A549 (cell line): ENCODE measurements at regions not wholly inside any gene's neighbourhood (a gene's known extent, or its start where the extent isn't known, plus 50 kb on each side); places are given as distances from the start of the nearest gene placed in this dataset.

Source experiments
- ATAC-seq, 2 experiments: fragments of 200-7000 bp in 1 of 2; fragments of >200 bp in 1 of 2; cut with Nextera tagmentation in 1 of 2; cut with Tn5 transposase in 1 of 2; 3 replicates each; pipeline versions ENCODE4 v1.8.0 to v1.9.1; 2018 to 2020; ENCODE audit warnings: mild to moderate bottlenecking in 1 of 2, moderate library complexity in 1 of 2
- CTCF ChIA-PET: fragments of 300-600 bp; sonication (Branson Sonifier 250); formaldehyde crosslinking; extraction: SDS; loops from one replicate; lab custom pipeline; 2021; ENCODE audit warnings: antibody characterized with exemption, inconsistent platforms; lab: Yijun Ruan, JAX
- POLR2A ChIA-PET: fragments of 350-600 bp; formaldehyde crosslinking; extraction: SDS; loops from one replicate; lab custom pipeline; 2021; ENCODE audit warnings: antibody characterized with exemption, inconsistent platforms; lab: Yijun Ruan, JAX
- DNase-seq, 2 experiments: peaks; one replicate each; pipeline versions ENCODE4 v3.0.0 to v3.0.0-alpha.2; 2011 to 2016; ENCODE audit warnings: low read depth in 1 of 2, low spot score in 1 of 2
- FAIRE-seq: peaks from 2 replicates; lab custom pipeline; 2011; peaks lifted over from hg19 to GRCh38; lab: Jason Lieb, UNC
- H3K27ac ChIP-seq, 2 experiments: fragments of >200 bp; sonication (Bioruptor Twin); formaldehyde crosslinking; 3 replicates each; pipeline ENCODE4 v1.5.1; 2016 to 2017
- H3K4me1 ChIP-seq: fragments of >200 bp; sonication (Bioruptor Twin); formaldehyde crosslinking; 3 replicates; pipeline ENCODE4 v1.6.1; 2016
- H3K4me2 ChIP-seq: fragments of >200 bp; sonication (Bioruptor Twin); formaldehyde crosslinking; 3 replicates; pipeline ENCODE4 v1.6.1; 2016
- H3K4me3 ChIP-seq: fragments of >200 bp; sonication (Bioruptor Twin); formaldehyde crosslinking; 3 replicates; pipeline ENCODE4 v1.5.1; 2016
- H3K9me3 ChIP-seq: fragments of >200 bp; sonication (Bioruptor Twin); formaldehyde crosslinking; 3 replicates; pipeline ENCODE4 v1.6.1; 2016
- BHLHE40 ChIP-seq: IDR thresholded peaks from 2 replicates; pipeline ENCODE4 v1.6.1; 2012; ENCODE audit warnings: low read depth, low read length, inconsistent platforms
- CBX2 ChIP-seq: fragments of 200-600 bp; sonication (generic); IDR thresholded peaks from 2 replicates; pipeline ENCODE4 v1.6.1; 2016; ENCODE audit warnings: low read depth, mild to moderate bottlenecking, borderline replicate concordance
- CBX8 ChIP-seq: fragments of 200-600 bp; sonication (generic); IDR thresholded peaks from 2 replicates; pipeline ENCODE4 v1.6.1; 2016
- CEBPB ChIP-seq, 2 experiments: fragments of >200 bp in 1 of 2; sonication (Bioruptor Twin) in 1 of 2; formaldehyde crosslinking in 1 of 2; IDR thresholded peaks; 2 replicates each; pipeline ENCODE4 v1.6.1; 2012 to 2016
- E2F6 ChIP-seq: IDR thresholded peaks from 2 replicates; pipeline ENCODE4 v1.6.1; 2012; ENCODE audit warnings: low read depth, borderline replicate concordance
- EHMT2 ChIP-seq: fragments of 200-600 bp; sonication (generic); IDR thresholded peaks from 2 replicates; pipeline ENCODE4 v1.6.1; 2016; ENCODE audit warnings: antibody characterized with exemption, low read depth, mild to moderate bottlenecking, moderate library complexity
- ESRRA ChIP-seq: fragments of 150-350 bp; IDR thresholded peaks from 2 replicates; pipeline ENCODE4 v1.6.1; 2014; ENCODE audit warnings: mild to moderate bottlenecking, low read length, borderline replicate concordance
- FOSL2 ChIP-seq, 2 experiments: fragments of 450-650 bp in 1 of 2; fragments of >200 bp in 1 of 2; sonication (Bioruptor Twin) in 1 of 2; formaldehyde crosslinking; IDR thresholded peaks; 2 replicates each; pipeline versions ENCODE4 v1.5.0 to v1.6.1; 2016 to 2020; ENCODE audit warnings: mild to moderate bottlenecking in 1 of 2, moderate library complexity in 1 of 2
- FOXS1 ChIP-seq: fragments of 250-450 bp; sonication (Bioruptor Pico); IDR thresholded peaks from 2 replicates; pipeline ENCODE4 v1.5.0; 2020; ENCODE audit warnings: mild to moderate bottlenecking, moderate library complexity
- HOXA7 ChIP-seq: fragments of 250-450 bp; sonication (Bioruptor Pico); IDR thresholded peaks from 2 replicates; pipeline ENCODE4 v1.5.0; 2020; ENCODE audit warnings: mild to moderate bottlenecking, moderate library complexity
- HOXB13 ChIP-seq: fragments of 250-450 bp; sonication (Bioruptor Pico); IDR thresholded peaks from 2 replicates; pipeline ENCODE4 v1.5.0; 2020; ENCODE audit warnings: low read depth, mild to moderate bottlenecking, moderate library complexity
- KDM1A ChIP-seq: fragments of 200-600 bp; sonication (generic); IDR thresholded peaks from 2 replicates; pipeline ENCODE4 v1.6.1; 2016; ENCODE audit warnings: low read depth, mild to moderate bottlenecking
- KDM5A ChIP-seq: fragments of 200-600 bp; sonication (generic); IDR thresholded peaks from 2 replicates; pipeline ENCODE4 v1.6.1; 2016; ENCODE audit warnings: antibody characterized with exemption, mild to moderate bottlenecking
- NR3C1 ChIP-seq: fragments of >200 bp; sonication (Bioruptor Twin); formaldehyde crosslinking; IDR thresholded peaks from 3 replicates; pipeline ENCODE4 v1.6.1; 2017
- RCOR1 ChIP-seq: fragments of 150-350 bp; IDR thresholded peaks from 2 replicates; pipeline ENCODE4 v1.6.1; 2014; ENCODE audit warnings: antibody characterized with exemption, low read length, low read depth
- RNF2 ChIP-seq: fragments of 200-600 bp; sonication (generic); IDR thresholded peaks from 2 replicates; pipeline ENCODE4 v1.6.1; 2016; ENCODE audit warnings: low read depth, mild to moderate bottlenecking, antibody characterized with exemption, moderate library complexity, borderline replicate concordance
- SMC3 ChIP-seq: fragments of >200 bp; sonication (Bioruptor Twin); formaldehyde crosslinking; IDR thresholded peaks from 3 replicates; pipeline ENCODE4 v1.6.1; 2018; ENCODE audit warnings: inconsistent platforms
- SREBF2 ChIP-seq: fragments of 450-650 bp; IDR thresholded peaks from 2 replicates; pipeline ENCODE4 v1.6.1; 2014; ENCODE audit warnings: mild to moderate bottlenecking, moderate library complexity
- USF2 ChIP-seq: fragments of 450-650 bp; IDR thresholded peaks from 2 replicates; pipeline ENCODE4 v1.6.1; 2014; ENCODE audit warnings: antibody characterized with exemption
- ZSCAN20 ChIP-seq: fragments of 250-450 bp; sonication (Bioruptor Pico); IDR thresholded peaks from 2 replicates; pipeline ENCODE4 v1.8.0; 2022; ENCODE audit warnings: mild to moderate bottlenecking, moderate library complexity
- WGBS: methylation state at CpG from one replicate; pipeline ENCODE4 v1.1.6; 2017; ENCODE audit errors: missing lambda C conversion rate; 5-methylcytosine and 5-hydroxymethylcytosine counted together
- TF ChIP-seq, protein P1 (sequence below): fragments of >200 bp; sonication (Bioruptor Twin); formaldehyde crosslinking; IDR thresholded peaks from 3 replicates; pipeline ENCODE4 v1.5.1; 2016
- TF ChIP-seq, protein P2 (sequence below): fragments of >200 bp; sonication (Bioruptor Twin); formaldehyde crosslinking; IDR thresholded peaks from 3 replicates; pipeline ENCODE4 v1.6.1; 2016

GRCh38 chr19:34041925-34042521, 130.3 kb upstream of the LSM14A start (continued):
- TF ChIP-seq, protein P1, sequence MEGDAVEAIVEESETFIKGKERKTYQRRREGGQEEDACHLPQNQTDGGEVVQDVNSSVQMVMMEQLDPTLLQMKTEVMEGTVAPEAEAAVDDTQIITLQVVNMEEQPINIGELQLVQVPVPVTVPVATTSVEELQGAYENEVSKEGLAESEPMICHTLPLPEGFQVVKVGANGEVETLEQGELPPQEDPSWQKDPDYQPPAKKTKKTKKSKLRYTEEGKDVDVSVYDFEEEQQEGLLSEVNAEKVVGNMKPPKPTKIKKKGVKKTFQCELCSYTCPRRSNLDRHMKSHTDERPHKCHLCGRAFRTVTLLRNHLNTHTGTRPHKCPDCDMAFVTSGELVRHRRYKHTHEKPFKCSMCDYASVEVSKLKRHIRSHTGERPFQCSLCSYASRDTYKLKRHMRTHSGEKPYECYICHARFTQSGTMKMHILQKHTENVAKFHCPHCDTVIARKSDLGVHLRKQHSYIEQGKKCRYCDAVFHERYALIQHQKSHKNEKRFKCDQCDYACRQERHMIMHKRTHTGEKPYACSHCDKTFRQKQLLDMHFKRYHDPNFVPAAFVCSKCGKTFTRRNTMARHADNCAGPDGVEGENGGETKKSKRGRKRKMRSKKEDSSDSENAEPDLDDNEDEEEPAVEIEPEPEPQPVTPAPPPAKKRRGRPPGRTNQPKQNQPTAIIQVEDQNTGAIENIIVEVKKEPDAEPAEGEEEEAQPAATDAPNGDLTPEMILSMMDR: peak; percentile 96
- TF ChIP-seq SMC3 (peak; percentile 89), CEBPB (IDR thresholded peaks at IDR 0.05) (peak in 1 of 2 experiments; percentile 74; a peak in 3 of 4 replicates), USF2 (no peak), CBX2 (no peak)
- TF ChIP-seq, all 56 proteins: peak for 6

- no peaks in the 10 kb centered on the region for H3K4me1 ChIP-seq
- POLR2A ChIA-PET: no interaction called here
- FAIRE-seq: peak; percentile 13
- no peak overlapping the region for H3K4me3 ChIP-seq
- ATAC-seq: no peak
- TF ChIP-seq KDM5A (no peak), ZSCAN20 (CRISPR knock-in tag) (no peak), CBX8 (no peak), HOXA7 (CRISPR knock-in tag) (no peak), RNF2 (no peak), RCOR1 (no peak), HOXB13 (no peak), FOSL2 (IDR thresholded peaks at IDR 0.05) (no peak), FOSL2 (CRISPR knock-in tag; IDR thresholded peaks at IDR 0.05) (no peak), KDM1A (no peak), CEBPB (IDR thresholded peaks at IDR 0.05) (no peak), EHMT2 (no peak), E2F6 (no peak), SREBF2 (no peak), USF2 (no peak), NR3C1 (no peak), BHLHE40 (no peak), ESRRA (no peak), FOXS1 (CRISPR knock-in tag) (no peak)
- TF ChIP-seq, protein P2, sequence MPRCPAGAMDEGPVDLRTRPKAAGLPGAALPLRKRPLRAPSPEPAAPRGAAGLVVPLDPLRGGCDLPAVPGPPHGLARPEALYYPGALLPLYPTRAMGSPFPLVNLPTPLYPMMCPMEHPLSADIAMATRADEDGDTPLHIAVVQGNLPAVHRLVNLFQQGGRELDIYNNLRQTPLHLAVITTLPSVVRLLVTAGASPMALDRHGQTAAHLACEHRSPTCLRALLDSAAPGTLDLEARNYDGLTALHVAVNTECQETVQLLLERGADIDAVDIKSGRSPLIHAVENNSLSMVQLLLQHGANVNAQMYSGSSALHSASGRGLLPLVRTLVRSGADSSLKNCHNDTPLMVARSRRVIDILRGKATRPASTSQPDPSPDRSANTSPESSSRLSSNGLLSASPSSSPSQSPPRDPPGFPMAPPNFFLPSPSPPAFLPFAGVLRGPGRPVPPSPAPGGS: no peak
- DNase-seq: no peak
- CTCF ChIA-PET: interaction anchor here (0.9 to 4.6 kb wide), 9 partner anchors 10 to 273 kb away, joined by 3 to 58 read pairs (median 4); no protein-coding TSS in a partner anchor
- no peaks in the 10 kb centered on the region for H3K9me3 ChIP-seq
- no peak overlapping the region for H3K4me2 ChIP-seq
- 3% methylated on average over 2 of the region's 2 CpGs for WGBS
- no peak overlapping the region for H3K27ac ChIP-seq
These were observed 128.3 kb upstream of the LSM14A start for GRCh38 chr19:34044021-34044420.
